Astrocyte (in vitro differentiated cells and primary cell): ENCODE measurements at regions not wholly inside any gene's neighbourhood (a gene's known extent, or its start where the extent isn't known, plus 50 kb on each side); places are given as distances from the start of the nearest gene placed in this dataset.

Source experiments
- CTCF ChIP-seq: IDR thresholded peaks from 2 replicates; pipeline ENCODE4 v1.5.1; 2011; ENCODE audit warnings: low read depth, mild to moderate bottlenecking, inconsistent platforms, low read length, moderate library complexity; ENCODE audit not compliant: insufficient read depth
- EZH2 ChIP-seq: IDR thresholded peaks from 2 replicates; pipeline ENCODE4 v1.6.1; 2012; ENCODE audit warnings: mild to moderate bottlenecking, low read length, inconsistent platforms; ENCODE audit not compliant: insufficient read depth

GRCh38 chr2:12882393-12882792, 165.7 kb downstream of the TRIB2 start:
- TF ChIP-seq EZH2 (no peak), CTCF (no peak)
